HL-60 (cell line): ENCODE measurements at regions not wholly inside any gene's neighbourhood (a gene's known extent, or its start where the extent isn't known, plus 50 kb on each side); places are given as distances from the start of the nearest gene placed in this dataset.

ENCODE experiments used
- POLR2AphosphoS5 ChIP-seq: IDR thresholded peaks from 2 replicates; pipeline ENCODE4 v1.6.1; 2012; ENCODE audit warnings: low read depth
- TF ChIP-seq, protein P1 (sequence below): IDR thresholded peaks from one replicate; pipeline ENCODE4 v1.5.1; 2011; ENCODE audit warnings: low read length, control low read depth, inconsistent platforms; ENCODE audit not compliant: insufficient read depth

DNA sequence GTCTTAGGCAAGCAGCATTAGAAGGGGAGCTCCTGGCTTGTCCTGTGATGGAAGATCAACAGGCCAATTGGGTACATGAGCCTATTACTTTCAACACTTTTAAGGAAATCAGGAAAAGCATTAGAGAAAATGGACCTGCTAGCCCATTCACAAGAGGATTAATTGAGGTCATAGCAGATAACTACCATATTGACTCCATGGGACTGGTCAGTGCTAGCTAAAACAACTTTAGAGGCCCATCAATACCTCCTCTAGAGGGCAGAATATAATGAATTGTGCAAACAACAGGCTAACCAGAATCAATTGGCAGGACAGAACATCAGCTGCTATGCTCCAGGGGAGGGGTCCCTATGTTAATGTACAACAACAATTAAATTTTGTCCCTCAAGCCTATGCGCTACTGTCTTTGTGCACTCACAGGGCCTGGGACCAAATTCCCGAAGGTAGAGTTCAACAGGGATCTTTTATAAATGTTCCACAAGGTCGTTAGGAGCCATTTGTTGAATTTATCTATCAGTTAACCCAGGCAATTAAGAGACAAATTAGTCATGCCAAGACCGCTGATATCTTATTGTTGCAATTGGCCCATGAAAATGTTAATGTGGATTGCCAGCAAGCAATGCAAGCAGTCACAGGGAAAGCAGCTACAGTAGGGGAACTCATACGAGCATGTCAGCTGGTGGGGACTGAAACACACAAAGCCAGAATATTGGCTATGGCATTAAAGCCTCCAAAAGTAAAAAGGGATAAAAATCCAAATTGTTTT lies 106.6 kb upstream of the BTN3A2 start:
- TF ChIP-seq, protein P1, sequence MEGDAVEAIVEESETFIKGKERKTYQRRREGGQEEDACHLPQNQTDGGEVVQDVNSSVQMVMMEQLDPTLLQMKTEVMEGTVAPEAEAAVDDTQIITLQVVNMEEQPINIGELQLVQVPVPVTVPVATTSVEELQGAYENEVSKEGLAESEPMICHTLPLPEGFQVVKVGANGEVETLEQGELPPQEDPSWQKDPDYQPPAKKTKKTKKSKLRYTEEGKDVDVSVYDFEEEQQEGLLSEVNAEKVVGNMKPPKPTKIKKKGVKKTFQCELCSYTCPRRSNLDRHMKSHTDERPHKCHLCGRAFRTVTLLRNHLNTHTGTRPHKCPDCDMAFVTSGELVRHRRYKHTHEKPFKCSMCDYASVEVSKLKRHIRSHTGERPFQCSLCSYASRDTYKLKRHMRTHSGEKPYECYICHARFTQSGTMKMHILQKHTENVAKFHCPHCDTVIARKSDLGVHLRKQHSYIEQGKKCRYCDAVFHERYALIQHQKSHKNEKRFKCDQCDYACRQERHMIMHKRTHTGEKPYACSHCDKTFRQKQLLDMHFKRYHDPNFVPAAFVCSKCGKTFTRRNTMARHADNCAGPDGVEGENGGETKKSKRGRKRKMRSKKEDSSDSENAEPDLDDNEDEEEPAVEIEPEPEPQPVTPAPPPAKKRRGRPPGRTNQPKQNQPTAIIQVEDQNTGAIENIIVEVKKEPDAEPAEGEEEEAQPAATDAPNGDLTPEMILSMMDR = no peak
- TF ChIP-seq POLR2AphosphoS5 = no peak
